WERI-Rb-1 (cell line): ENCODE measurements at regions not wholly inside any gene's neighbourhood (a gene's known extent, or its start where the extent isn't known, plus 50 kb on each side); places are given as distances from the start of the nearest gene placed in this dataset.

Experiments used
- DNase-seq: peaks from one replicate; pipeline ENCODE4 v3.0.0-alpha.2; 2020
- H3K27ac ChIP-seq: fragments of 250-450 bp; sonication (Bioruptor Pico); 2 replicates; pipeline ENCODE4 v1.5.1; 2020; ENCODE audit warnings: mild to moderate bottlenecking, moderate library complexity
- H3K27me3 ChIP-seq: fragments of 250-450 bp; sonication (Bioruptor Pico); 2 replicates; pipeline ENCODE4 v1.5.1; 2021; ENCODE audit warnings: mild to moderate bottlenecking, low read depth, moderate library complexity; ENCODE audit not compliant: insufficient read depth, severe bottlenecking
- H3K36me3 ChIP-seq: fragments of 250-450 bp; sonication (Bioruptor Pico); 2 replicates; pipeline ENCODE4 v1.5.1; 2020; ENCODE audit warnings: mild to moderate bottlenecking, moderate library complexity
- H3K4me3 ChIP-seq: 2 replicates; pipeline ENCODE4 v1.5.1; 2011; ENCODE audit warnings: low read depth, mild to moderate bottlenecking, control low read depth, low read length
- H3K9me3 ChIP-seq: fragments of 250-450 bp; sonication (Bioruptor Pico); 2 replicates; pipeline ENCODE4 v1.5.1; 2021; ENCODE audit warnings: mild to moderate bottlenecking, moderate library complexity; ENCODE audit not compliant: severe bottlenecking
- TF ChIP-seq, protein P1 (sequence below): IDR thresholded peaks from 2 replicates; pipeline ENCODE4 v1.5.1; 2011; ENCODE audit warnings: low read depth, mild to moderate bottlenecking, control low read depth, inconsistent platforms, low read length

DNA sequence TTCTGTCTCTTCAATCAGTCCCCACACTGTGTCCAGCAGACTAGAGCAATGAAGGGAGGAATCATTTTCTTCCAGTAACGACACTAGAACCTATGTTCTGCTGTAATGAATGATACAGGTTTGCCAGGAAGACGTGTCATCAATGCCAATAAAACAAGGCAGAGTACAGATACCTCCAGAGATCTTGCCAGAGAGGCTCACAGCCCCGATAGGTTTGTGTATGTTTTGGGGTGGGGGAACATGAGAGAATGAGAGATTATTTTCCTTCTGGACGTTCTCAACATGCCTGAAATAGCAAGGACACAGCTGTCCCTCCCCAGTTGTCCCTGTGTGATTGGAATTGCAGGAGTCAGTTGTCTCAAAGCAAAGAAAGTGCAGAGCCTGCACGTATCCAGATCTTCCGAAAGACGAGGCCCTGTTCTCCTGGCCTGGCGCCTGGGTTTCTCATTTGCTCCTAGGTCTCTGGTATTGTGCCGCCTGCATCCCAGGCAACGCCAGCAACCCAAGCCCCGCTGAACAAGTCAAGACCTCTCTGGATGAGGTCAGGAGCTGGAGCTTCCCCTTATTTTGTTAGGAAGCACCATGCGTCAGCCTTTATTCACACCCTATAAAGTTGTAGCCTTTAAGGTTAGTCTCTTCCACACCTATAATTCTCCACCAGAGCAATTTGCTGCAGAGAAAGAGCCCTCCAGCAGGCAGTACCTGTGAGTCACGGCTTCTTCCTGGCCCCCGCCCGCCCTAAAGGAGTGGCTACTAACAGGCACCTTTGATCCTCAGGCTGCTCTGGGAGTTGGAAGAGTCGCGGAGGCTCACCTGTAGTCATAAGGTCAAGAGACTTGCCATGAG, 130.5 kb downstream of the TOMM20 start:
- H3K9me3 ChIP-seq = no peaks in the 10 kb centered on the region
- no peaks in the 10 kb centered on the region for H3K36me3 ChIP-seq
- H3K27ac ChIP-seq = no peak overlapping the region
- no peaks in the 10 kb centered on the region for H3K27me3 ChIP-seq
- TF ChIP-seq, protein P1, sequence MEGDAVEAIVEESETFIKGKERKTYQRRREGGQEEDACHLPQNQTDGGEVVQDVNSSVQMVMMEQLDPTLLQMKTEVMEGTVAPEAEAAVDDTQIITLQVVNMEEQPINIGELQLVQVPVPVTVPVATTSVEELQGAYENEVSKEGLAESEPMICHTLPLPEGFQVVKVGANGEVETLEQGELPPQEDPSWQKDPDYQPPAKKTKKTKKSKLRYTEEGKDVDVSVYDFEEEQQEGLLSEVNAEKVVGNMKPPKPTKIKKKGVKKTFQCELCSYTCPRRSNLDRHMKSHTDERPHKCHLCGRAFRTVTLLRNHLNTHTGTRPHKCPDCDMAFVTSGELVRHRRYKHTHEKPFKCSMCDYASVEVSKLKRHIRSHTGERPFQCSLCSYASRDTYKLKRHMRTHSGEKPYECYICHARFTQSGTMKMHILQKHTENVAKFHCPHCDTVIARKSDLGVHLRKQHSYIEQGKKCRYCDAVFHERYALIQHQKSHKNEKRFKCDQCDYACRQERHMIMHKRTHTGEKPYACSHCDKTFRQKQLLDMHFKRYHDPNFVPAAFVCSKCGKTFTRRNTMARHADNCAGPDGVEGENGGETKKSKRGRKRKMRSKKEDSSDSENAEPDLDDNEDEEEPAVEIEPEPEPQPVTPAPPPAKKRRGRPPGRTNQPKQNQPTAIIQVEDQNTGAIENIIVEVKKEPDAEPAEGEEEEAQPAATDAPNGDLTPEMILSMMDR = no peak
- no peak overlapping the region for H3K4me3 ChIP-seq
- DNase-seq = no peak

DNA sequence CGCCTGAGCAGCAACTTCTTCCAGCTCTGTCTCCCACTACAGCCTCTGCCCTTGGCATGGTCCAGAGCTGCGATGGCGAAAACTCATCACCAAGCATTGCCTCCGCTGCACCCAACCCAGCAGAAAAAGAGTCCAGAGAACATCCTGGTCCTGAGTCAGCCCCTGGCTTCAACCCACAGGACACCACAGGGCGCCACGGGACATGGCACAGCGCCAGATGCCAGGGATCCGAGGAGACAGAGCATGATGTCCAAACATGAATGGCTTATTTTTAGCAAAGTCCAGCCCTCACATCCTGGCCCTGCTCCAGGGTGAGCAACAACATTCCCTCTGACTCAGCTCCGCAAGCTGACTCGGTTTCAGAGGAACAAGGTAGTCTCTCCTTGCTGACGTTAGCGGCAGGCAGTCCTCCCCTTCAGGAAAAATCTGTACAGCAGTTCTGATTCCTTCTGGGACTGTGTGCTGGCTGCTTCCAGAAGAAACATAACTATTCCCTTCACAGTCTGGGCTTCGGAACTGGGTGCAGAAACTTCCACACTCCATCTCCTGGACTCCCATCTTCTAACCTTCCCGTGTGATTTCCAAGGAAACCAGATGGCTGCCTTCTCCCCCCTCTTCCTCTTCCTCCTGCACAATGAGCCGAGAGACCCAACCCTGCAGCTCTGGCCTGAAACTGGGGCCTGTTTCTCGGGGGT, 131.3 kb downstream of the TOMM20 start:
- no peak overlapping the region for H3K27ac ChIP-seq
- H3K36me3 ChIP-seq = no peaks in the 10 kb centered on the region
- DNase-seq = no peak
- no peaks in the 10 kb centered on the region for H3K9me3 ChIP-seq
- TF ChIP-seq, protein P1 = no peak
- no peaks in the 10 kb centered on the region for H3K27me3 ChIP-seq
- no peak overlapping the region for H3K4me3 ChIP-seq

DNA sequence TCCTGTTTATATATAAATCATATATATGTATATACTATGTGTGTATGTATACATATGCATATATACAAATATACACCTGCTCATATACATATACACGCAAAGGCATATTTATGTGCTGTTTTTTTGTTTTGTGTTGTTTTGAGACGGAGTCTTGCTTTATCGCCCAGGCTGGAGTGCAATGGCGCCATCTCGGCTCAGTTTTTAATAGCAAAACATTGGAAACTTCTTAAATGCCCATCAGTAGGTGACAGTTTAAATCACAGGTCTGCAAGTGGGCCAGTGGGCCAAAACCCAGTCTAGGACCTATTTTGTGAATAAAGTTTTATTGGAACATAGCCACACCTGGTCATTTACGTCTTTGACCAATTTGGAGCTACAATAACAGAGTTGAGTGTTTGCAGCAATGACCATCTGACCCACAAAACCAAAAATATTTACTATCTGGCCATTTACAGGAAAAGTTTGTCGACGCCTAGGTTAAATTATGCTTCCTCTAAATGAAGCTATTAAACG, 132.3 kb downstream of the TOMM20 start:
- H3K4me3 ChIP-seq = no peak overlapping the region
- no peaks in the 10 kb centered on the region for H3K36me3 ChIP-seq
- no peak for DNase-seq
- H3K9me3 ChIP-seq = no peaks in the 10 kb centered on the region
- no peak overlapping the region for H3K27ac ChIP-seq
- H3K27me3 ChIP-seq = no peaks in the 10 kb centered on the region
- TF ChIP-seq, protein P1 = no peak

DNA sequence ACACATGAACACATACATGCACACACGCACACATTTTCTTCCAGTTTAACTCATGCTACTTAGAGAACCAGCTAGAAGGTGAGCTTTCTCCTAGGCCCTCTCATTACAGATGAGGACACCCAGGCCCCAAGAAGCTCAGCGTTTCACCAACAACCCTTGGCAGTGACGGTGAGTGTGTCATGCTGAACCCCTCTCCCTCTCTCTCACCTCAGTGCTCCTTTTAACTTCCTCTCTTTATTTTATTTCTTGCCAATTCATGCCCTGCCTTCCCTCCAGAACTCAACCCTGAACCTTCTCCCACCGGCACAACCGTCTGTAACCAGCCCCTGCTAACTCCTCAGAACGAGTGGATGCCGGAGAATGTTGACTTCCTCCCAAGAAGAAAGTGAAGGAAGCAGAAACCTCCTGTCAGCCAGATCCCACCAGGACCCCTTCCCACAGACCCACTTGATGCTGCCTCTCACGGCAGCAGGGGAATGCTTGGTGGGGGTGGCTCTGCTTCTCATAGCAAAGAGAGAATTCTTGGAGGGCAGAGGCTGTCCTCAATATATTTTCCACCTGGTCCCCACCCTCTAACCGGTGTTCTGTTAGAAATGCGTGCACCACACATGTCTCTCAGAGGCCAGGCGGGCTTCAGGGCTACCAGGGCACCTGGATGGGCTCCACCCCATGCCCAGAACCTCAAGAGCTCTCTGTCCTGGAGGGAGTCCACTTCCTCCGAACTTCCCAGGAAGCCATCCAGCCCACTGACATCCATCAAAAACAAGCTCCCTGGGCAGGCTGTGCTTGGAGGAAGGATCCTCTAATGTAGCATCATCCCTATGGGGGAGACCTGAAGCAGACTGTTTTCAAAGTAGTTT, 134.0 kb downstream of the TOMM20 start:
- Histone ChIP-seq H3K4me3 (no peak overlapping the region), H3K9me3 (no peaks in the 10 kb centered on the region), H3K27ac (no peak overlapping the region), H3K27me3 (no peaks in the 10 kb centered on the region), H3K36me3 (no peaks in the 10 kb centered on the region)
- TF ChIP-seq, protein P1 = no peak
- no peak for DNase-seq

DNA sequence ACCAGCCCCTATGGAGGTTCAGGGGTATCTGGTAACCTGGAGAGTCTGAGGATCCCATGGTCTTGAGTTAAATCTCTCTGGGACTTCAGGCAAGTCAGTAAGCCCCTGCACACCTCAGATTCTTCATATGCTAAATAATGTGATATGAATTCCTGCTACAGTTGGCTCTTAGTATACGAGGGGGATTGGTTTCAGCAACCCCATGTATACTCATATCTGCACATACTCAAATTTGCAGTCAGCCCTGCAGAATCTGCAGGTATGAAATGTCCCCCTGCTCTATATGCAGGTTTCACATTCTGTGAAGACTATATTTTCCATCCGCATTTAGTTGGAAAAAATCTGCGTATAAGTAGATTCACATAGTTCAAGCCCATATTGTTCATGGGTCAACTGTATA, 136.6 kb downstream of the TOMM20 start:
- no peak for DNase-seq
- TF ChIP-seq, protein P1 = no peak
- Histone ChIP-seq H3K27ac (no peak overlapping the region), H3K27me3 (no peaks in the 10 kb centered on the region), H3K9me3 (no peaks in the 10 kb centered on the region), H3K4me3 (no peak overlapping the region), H3K36me3 (no peaks in the 10 kb centered on the region)
